ENCODE measurements at regions not wholly inside any gene's neighbourhood (a gene's known extent, or its start where the extent isn't known, plus 50 kb on each side); places are given as distances from the start of the nearest gene placed in this dataset.

- TF ChIP-seq, protein P1, sequence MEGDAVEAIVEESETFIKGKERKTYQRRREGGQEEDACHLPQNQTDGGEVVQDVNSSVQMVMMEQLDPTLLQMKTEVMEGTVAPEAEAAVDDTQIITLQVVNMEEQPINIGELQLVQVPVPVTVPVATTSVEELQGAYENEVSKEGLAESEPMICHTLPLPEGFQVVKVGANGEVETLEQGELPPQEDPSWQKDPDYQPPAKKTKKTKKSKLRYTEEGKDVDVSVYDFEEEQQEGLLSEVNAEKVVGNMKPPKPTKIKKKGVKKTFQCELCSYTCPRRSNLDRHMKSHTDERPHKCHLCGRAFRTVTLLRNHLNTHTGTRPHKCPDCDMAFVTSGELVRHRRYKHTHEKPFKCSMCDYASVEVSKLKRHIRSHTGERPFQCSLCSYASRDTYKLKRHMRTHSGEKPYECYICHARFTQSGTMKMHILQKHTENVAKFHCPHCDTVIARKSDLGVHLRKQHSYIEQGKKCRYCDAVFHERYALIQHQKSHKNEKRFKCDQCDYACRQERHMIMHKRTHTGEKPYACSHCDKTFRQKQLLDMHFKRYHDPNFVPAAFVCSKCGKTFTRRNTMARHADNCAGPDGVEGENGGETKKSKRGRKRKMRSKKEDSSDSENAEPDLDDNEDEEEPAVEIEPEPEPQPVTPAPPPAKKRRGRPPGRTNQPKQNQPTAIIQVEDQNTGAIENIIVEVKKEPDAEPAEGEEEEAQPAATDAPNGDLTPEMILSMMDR (IDR thresholded peaks at IDR 0.05) = no peak
- TF ChIP-seq EP300 (IDR thresholded peaks at IDR 0.05) (no peak), POLR2A (IDR thresholded peaks at IDR 0.05) (no peak), POLR2AphosphoS5 (IDR thresholded peaks at IDR 0.05) (no peak)
These were observed 402.6 kb upstream of the ANKRD30A start for GRCh38 chr10:36722777-36723176.
